ENCODE measurements at regions not wholly inside any gene's neighbourhood (a gene's known extent, or its start where the extent isn't known, plus 50 kb on each side); places are given as distances from the start of the nearest gene placed in this dataset.
"Not testable (repeated sequence)": the region's sequence is repeated elsewhere in the genome, so short reads cannot be mapped to it uniquely, and the experiment has no call there.

DNA sequence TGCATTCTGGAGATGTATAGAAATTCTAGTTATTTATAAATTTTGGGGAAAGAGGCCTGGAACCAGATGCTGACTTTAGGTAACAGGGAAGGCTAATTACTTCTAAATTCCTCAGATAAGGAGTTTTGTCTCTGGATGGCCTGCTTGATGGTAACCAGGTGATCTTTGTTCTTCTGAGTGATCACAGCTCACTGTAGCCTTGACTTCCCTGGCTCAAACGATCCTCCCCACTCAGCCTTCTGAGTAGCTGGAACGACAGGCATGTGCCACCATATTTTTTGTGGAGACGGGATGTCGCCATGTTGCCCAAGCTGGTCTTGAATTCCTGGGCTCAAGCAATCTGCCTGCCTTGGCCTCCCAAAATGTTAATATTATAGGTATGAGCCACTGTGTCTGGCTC is 54.4 kb upstream of the MSH6 start:
- DNase-seq (ENCODE audit: low spot score), result no peak

DNA sequence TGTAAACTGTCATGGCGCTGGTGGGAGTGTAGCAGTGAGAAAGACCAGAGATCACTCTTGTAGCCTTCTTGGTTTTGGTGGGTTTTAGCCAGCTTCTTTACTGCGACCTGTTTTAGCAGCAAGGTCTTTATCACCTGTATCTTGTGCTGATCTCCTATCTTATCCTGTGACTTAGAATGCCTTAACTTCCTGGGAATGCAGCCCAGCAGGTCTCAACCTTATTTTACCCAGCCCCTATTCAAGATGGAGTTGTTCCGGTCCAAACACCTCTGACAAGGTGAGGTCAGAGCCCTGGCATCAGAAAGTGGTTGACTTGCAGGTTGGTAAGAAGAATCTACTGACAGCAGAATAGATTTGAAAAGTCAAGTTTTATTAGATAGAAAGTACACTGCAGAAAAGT is 55.0 kb upstream of the MSH6 start:
- no peak for DNase-seq (ENCODE audit: low spot score)

DNA sequence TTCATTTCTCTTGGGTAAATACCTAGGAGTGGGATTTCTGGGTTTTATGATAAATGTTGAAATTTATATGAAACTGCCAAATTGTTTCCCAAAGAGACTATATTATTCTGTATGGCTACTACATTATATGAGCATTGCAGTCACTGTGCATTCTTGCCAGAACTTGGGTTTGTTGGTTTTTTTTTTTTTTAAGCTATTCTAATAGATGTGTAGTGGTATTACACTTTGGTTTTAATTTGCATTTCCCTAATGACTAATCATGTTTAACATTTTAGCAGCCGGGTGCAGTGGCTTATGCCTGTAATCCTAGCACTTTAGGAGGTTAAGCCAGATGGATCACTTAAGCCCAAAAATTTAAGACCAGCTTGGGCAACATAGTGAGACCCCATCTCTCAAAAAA is 56.0 kb upstream of the MSH6 start:
- not testable (repeated sequence) for DNase-seq (ENCODE audit: low spot score)

DNA sequence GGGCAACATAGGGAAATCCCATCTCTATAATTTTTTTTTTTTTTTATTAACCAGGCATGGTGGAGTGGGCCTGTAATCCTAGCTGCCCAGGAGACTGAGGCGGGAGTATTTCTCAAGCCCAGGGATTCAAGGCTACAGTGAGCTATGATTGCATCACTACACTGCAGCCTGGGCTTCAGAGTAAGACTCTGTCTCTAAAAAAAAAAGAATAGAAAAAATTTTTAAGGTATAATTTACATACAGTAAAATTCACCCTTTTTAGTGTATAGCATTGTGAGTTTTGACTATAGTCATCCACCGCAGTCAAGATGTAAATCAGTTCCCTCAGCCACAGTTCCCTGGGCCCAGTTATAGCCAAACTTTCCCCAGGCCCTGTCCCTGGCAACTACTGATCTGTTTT is 57.1 kb upstream of the MSH6 start:
- no peak for DNase-seq (ENCODE audit: low spot score)

DNA sequence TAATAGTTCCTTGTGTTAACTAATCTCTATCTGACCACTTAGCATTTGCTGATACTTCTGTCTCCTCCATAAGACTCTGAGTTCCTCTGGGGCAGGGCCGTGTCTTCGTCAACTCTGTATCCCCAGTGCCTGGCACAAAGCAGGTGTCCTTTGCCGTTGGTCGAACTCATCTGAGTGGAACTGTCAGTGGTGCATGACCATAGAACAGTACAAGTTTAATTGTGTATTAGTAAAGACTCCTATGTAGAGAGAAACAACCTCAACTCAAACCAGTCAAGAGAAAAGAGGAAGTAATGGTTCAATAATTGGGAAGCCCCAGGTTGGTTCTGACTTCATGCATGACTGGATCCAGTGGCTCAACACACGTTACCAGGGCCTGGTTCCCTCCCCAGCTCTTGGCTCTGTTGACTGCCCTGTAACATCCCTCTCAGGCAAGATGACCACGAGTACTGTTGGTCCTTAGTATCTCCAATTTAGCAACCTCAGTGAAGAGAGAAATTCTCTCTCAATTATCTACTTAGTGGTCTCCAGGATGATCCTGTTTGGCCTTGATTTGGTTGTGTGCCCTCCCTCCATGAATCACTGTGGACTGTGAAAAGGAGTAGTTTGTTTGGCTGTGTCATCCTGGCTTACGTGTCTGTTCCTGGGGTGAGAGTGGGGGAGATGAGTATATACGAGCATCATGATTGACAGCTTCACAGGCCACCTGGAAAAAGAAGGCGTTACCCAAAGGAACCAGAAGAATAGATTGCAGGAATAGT is 58.5 kb upstream of the MSH6 start:
- no peak for DNase-seq (ENCODE audit: low spot score)

DNA sequence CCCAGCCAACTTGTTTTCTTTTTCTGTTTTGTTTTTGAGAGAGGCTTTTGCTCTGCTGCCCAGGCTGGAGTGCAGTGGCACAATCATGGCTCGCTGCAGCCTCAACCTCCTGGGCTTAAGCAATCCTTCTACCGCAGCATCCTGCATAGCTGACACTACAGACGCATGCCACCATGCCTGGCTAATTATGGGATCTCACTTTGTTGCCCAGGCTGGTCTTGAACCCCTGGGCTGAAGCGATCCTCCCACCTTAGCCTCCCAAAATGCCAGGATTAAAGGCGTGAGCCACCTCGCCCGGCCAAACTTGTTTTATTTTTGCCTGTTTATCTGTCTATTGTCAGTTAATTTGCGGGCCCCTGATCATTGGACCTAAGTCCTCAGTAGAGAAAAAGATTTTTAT is 61.6 kb upstream of the MSH6 start:
- DNase-seq (ENCODE audit: low spot score), result no peak

DNA sequence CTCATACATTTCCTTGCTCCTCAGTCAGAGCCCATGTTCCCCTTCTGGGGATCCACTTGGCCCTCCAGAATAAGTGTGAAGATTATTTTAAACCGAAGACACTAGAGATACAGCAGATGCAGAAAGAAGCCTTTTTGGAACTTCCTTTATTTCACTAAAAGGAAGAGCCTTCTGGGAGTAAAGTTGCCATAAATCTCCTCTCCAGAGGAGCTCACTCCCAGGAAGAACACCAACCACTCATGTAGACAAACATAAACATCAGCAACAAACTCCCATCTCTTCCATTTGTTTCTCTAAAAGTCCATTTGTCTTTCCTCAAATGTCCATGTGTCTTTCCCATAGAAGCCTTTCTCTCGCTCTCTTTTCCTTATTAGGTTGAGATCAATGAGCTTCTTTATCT is 62.4 kb upstream of the MSH6 start:
- no peak for DNase-seq (ENCODE audit: low spot score)

DNA sequence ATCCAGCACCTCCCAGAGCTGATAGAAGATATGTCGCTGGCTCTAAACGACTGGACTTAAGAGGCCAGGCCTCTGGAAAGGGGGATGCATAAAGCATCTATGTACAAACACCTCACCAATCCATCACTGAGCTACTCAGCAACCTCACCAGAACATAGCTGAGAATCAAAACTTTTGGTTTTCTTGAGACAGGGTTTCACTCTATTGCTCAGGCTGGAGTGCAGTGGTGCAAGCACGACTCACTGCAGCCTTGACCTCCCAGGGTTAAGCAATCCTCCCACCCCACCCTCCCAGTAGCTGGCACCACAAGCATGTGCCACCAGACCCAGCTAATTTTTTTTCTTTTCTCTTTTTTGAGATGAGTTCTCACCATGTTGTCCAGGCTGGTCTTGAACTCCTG is 62.9 kb upstream of the MSH6 start:
- DNase-seq (ENCODE audit: low spot score), result no peak

DNA sequence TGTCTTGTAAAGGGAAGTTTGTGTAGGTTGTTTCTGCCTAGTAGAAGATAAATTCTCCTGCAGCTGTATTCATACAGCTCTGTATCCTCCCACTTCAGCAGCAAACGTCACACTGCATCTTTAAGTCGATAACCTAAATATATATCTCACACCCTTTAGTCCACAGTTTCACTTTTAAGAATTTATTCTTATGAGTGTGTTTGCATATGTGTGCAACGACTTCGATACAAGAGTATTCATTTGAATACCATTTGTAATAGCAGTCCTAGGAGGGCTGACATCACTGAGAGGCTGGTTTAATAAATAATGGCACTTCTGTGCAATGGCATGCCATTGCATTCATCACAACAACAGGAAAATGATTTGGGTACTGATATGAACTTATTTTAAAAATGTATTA is 63.8 kb upstream of the MSH6 start:
- no peak for DNase-seq (ENCODE audit: low spot score)

DNA sequence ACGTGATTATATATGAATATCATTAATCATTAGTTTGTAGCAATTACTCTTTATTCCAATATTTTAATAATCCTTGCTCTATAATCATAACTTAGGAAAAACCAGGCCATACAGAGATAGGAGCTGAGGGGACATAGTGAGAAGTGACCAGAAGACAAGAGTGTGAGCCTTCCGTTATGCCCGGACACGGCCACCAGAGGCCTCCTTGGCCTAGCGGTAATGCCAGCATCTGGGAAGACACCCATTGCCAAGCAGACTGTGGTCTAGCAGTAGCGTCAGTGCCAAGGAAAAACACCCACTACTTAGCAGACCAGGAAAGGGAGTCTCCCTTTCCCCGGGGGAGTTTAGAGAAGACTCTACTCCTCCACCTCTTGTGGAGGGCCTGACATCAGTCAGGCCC is 66.6 kb upstream of the MSH6 start:
- not testable (repeated sequence) for DNase-seq (ENCODE audit: low spot score)

DNA sequence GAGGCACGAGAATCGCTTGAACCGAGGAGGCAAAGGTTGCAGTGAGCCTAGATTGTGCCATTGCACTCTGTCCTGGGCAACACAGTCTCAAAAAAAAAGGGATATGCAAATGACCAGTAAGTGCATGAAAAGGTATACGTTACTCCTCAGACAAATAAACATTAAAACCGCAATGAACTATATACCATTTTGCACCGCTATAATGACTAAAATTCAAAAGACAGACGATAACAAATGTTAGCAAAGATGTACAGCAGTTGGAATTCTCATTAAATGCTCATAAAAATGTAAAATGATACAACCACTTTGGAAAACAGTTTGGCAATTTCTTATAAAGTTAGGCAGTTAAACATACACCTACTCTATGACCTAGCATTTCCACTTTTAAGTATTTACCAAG is 67.4 kb upstream of the MSH6 start:
- no peak for DNase-seq (ENCODE audit: low spot score)

DNA sequence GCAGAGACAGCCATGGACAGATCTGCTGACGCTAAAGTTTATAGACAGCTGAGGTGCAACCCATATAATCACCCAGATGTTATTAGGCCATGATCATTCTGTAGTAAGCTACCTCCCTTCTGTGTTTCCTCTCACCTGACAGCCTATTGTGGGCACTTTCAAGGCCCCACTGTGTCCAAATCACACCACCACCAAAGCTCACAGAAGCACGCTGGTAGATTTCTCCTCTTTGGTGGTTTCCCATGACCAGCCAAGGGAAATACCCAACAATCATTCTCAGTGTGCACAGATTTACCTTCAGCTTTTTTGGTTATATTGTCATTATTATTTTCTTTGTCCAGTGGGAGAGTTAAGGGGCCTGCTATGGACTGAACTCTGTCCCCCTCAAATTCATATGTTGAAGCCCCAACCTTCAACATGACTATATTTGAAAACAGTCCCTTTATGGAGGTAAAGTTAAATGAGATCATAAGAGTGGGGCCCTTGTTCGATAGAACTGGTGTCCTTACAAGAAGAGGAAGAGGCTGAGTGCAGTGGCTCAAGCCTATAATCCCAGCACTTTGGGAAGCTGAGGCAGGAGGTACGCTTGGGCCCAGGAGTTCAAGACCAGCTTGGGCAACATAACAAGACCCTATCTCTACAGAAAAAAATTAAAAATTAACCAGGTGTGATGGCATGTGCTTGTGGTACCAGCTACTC is 74.0 kb upstream of the MSH6 start:
- no peak for DNase-seq (ENCODE audit: low spot score)

DNA sequence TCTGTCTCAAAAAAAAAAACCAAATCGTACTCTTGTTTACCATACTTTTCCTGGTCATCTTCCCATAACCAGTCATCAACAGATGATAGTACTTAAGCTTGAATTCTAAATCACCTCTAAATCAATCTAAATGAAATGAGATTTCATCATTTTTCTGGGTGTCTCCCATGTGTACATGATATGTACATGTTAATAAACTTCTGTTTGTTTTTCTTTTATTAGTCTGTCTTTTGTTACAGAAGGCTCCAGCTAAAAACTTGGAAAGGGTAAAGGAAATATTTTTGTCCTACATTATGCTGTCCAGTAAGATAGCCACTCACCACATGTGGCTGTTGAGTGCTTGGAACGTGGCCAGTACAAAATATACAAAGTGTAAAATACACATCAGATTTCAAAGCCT is 78.7 kb upstream of the MSH6 start:
- DNase-seq (ENCODE audit: low spot score), result no peak

DNA sequence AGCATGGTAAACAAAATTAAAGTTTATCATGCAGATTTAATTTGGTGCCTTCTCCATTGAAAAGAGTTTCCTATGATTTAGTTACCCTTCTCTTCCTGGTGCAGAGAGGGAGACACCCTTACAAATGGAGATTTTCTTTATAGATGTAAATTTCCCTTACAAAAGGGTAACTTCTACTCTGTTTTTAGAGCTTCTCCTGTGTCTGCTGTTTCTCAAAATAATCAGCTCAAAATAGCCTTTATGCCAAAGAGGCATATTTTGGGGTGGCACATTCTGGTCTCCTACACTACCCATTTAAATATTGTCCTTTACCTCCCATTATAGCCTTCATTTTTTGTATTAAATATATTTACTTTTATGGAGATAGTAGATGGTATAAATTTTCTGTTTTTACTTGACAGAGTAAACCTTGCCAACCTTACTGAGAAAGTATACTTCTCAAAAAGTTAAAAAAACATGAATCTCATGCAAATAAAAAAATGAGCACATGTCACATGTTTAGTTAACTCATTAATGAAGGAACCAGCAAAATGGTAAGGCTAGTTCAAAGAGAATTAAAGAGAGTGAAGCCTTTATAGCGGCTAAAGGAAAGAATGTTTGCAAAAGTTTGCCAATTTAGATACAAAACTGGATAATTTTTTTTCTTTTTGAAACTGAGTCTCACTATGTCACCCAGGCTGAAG is 83.3 kb upstream of the MSH6 start:
- no peak for DNase-seq (ENCODE audit: low spot score)

DNA sequence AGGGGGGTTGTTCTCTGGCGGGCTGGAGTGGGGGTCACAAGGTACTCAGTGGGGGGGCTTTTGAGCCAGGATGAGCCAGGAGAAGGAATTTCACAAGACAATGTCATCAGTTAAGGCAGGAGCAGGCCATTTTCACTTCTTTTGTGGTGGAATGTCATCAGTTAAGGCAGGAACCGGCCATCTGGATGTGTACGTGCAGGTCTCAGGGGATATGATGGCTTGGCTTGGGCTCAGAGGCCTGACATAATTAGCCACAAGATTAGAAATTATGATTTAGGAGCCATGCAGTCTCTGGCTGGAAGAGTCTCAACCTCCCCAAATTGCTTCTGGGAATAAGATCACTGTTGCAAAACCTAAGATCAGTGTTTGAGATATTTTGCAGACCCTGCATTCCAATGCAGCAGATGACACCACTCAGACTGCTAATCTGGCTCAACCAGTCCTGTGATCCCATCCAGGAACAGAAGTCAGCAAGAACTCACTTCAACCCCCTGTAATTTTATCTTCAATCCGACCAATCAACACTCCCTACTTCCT is 84.4 kb upstream of the MSH6 start:
- not testable (repeated sequence) for DNase-seq (ENCODE audit: low spot score)

DNA sequence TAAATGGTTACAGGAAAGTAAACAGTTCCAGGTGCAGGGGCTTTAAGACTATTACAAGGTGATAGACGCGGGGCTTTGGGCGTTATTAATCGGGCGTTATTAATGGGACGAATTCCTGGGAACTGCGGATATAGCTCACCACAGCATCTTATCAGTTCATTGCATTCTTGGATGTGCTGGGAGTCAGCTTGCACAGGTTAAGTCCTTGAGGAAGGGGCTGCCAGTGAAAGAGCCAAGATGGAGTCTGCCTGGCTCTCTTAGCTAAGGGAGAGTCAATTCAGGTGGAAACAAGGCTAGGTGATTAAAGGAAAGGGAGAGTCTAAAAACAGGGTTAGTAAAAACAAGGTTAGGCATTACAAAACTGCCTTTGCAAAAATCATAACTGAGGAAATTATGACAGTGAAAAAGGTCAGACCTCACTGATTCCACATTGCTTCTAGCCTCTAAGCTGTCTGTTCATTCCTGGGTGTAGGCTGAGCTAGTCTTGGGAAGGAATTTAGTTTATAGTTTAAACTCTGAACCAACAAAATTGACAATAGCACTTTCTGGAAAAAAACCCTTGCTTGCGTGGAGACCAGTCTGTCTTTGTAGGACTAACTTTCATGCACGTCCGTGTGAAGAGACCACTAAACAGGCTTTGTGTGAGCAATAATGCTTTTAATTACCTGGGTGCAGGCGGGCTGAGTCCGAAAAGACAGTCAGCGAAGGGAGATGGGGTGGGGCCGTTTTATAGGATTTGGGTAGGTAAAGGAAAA is 85.1 kb upstream of the MSH6 start:
- DNase-seq (ENCODE audit: low spot score), result not testable (repeated sequence)

DNA sequence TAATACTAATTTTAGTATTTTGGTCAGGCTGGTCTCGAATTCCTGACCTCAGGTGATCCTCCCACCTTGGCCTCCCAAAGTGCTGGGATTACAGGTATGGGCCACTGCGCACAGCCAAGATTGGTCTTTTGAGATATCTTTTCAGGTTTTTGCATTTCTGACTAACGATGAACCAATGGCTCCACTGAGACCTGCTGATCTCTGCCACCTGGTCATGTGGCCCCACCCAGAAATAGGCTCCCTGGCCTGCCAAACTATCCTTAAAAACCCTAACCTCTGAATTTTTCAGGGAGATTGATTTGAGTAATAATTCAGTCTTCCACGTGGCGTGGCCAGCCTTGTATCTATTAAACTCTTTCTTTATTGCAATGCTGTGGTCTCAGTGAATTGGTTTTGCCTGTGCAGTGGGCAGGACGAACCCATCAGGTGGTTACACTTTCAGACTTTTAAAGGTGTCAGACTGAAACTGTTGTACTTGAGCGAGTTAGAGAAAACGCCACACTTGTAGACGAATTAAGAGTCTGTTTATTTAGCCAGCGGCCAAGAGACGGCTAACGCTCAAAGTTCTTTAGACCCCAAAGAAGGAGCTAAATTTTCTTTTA is 85.8 kb upstream of the MSH6 start:
- DNase-seq (ENCODE audit: low spot score), result no peak

DNA sequence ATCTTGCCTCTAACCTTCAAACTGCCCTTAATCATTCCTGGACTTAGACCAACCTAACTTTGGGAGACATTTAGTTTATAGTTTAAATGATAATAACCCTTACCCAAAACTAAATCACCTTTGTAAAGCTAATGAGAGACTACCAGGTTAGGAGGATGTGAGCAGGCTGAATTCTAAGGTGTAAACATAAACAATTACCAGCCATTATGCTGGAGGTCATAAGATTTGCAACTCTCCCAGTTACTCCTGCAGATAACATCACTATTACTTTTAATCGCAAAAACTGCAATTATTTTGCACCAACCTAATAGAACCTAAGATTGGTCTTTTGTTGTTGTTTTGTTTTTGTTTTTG is 86.5 kb upstream of the MSH6 start:
- DNase-seq (ENCODE audit: low spot score), result no peak

DNA sequence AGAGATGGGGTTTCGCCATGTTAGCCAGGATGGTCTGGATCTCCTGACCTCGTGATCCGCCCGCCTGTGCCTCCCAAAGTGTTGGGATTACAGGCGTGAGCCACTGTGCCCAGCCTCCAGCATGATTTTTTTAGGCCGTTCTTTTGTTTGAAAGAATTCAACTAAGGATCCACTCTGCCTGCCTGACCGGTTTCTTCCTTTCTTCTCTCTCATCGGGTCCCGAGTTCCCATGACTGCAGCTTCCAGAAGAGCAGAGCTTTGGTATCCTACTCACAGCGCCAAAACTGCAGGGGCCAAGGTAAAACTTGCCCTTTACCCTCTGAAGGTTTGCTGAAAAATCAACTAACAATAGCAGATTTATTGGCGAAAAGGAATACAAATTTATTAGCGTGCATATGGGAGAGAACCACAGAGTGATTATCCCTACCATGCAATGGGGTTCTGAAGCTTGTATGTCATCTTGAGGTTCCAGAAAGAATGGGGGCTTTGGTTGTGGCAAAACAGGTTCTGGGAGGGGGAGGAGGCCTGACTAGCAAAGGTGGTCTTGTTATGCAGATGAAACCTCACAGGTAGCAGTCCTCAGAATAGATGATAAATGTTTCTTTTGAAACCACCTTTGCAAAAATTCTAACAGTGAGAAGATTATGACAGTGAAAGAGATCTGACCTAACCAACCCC is 87.0 kb upstream of the MSH6 start:
- no peak for DNase-seq (ENCODE audit: low spot score)

DNA sequence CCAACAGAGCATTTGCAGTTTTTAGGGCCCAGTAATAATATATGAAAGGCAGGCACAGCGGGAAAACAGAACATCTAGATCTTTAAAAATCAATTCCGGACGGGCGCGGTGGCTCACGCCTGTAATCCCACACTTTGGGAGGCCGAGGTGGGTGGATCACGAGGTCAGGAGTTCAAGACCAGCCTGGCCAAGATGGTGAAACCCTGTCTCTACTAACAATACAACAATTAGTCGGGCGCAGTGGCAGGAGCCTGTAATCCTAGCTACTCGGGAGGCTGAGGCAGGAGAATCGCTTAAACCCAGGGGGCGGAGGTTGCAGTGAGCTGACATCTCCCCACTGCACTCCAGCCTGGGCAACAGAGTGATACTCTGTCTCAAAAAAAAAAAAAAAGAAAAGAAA is 88.5 kb upstream of the MSH6 start:
- DNase-seq (ENCODE audit: low spot score), result not testable (repeated sequence)

DNA sequence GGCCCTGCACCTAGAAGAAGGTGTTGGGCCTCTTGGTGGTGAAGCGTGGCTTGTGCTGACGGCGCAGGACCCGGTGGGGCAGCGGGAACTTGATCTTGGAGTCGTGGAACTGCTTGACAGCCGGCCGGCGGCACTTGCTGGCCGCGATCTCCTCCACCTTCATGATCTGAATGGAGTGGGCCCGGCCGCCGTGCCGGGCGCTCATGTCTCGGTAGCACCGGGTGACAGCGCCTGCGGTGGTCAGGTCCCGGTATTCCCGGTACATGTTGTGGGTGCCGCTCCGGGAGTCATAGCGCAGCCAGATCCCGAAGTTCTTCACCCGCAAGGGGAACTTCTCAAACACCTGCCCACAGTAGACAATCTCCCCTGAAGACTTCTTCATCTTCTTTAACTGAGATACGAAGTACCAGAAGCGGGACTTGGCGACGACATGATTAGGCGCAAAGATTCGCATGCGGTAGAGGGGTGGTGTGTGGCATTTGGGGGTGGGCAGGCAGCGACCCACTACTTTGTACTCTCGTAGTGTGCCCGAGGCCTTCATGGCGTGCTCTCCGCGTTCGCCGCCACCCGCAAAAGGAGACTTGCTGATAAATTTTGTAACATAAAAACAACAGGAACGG is 92.1 kb upstream of the MSH6 start:
- not testable (repeated sequence) for DNase-seq (ENCODE audit: low spot score)
